IPS-NIHi7 (cell line): ENCODE measurements at regions not wholly inside any gene's neighbourhood (a gene's known extent, or its start where the extent isn't known, plus 50 kb on each side); places are given as distances from the start of the nearest gene placed in this dataset.

ENCODE experiments used
- DNase-seq: peaks from one replicate; pipeline ENCODE4 v3.0.0; 2012; ENCODE audit warnings: mixed read lengths; ENCODE audit errors: extremely low spot score

GRCh38 chr20:12022126-12022525 is 104.4 kb downstream of the BTBD3 start:
- no peak for DNase-seq

DNA sequence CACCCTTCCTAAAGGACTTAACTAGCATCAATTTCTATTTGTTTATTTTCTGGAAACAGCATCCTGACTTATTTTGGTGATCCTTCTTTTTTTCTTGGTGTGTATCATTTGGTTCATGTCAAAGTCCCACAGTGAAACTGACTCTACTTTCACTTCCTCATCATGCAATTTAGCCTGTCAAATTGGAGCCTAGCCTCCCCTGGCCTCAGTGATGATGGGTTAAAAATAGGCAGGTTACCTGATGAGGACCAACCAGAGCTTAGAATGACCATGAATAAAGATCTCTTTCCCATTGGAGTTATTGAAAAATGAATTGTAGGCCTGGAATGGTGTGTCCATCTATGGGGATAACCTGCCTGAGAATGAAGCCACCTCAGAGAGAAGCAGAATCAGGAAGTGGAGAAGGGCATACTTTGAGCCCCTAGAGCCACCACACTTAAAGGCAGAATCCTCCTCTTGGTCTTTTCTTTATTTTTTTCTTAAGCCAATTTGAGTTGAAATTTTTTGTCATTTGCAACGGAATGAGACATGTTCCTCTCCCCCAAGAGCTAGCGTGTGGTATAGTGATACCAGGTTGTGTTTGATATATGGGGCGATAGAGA is 105.6 kb downstream of the BTBD3 start:
- no peak for DNase-seq

DNA sequence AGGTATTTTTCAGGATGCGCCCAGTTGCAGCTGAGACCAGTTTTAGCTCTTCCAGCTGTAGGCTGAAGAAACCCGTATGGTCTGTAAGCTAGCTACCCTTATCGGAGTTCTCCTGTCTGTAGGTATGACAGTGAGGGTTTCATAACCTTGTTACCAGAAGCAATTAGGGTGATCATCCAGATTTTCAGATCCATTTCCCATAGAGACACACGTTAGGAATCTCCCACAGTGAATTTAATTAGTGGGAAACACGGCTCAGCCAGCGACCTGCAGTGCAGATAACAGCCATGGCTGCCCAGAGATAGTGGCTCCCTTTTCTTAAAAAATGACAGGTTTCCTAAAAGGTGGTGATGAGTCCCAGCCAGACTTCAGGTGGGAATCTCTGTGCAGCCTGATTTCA is 111.1 kb downstream of the BTBD3 start:
- DNase-seq = no peak

GRCh38 chr20:12030470-12030869 is 112.8 kb downstream of the BTBD3 start:
- no peak for DNase-seq

- DNase-seq = no peak
Measured at GRCh38 chr20:12036142-12036541, 118.4 kb downstream of the BTBD3 start.

- DNase-seq = no peak
Measured at GRCh38 chr20:12037521-12037920, 119.8 kb downstream of the BTBD3 start.

DNA sequence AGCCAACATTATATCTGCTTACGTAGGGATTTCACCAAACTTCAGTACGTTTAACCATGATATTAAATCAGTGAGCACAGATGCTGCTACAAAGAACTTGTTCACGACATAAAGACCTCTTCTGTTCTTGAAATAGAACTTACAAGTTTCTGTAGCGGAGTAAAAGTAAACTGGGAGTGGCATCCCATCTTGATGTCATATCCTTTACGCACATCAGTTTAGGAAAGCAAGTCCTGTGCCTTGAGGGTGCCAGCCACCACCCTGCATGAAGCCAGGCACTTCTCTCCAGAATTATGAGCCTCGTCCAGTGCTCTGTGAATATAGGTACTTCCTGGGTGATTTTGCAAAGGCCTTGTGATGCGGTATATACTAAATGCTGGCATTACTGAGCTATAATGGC is 122.6 kb downstream of the BTBD3 start:
- no peak for DNase-seq

DNA sequence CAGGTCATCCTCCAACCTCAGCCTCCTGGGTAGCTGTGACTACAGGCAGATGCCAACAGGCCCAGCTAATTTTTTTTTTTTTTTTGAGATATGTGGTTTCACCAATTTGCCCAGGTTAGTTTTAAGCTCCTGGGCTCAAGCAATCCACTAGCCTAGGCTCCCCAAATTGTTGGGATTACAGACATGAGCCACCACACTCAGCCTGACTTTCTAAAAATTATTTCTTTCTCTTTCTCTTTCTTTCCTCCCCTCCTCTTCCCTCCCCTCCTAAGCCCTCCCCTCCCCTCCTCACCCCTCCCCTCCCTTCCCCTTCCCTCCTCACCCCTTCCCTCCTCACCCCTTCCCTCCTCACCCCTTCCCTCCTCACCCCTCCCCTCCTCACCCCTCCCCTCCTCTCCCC is 127.3 kb downstream of the BTBD3 start:
- no peak for DNase-seq

- DNase-seq = no peak
Measured at GRCh38 chr20:12047838-12048432, 130.2 kb downstream of the BTBD3 start.

- no peak for DNase-seq
Measured at GRCh38 chr20:12049125-12049524, 131.4 kb downstream of the BTBD3 start.

DNA sequence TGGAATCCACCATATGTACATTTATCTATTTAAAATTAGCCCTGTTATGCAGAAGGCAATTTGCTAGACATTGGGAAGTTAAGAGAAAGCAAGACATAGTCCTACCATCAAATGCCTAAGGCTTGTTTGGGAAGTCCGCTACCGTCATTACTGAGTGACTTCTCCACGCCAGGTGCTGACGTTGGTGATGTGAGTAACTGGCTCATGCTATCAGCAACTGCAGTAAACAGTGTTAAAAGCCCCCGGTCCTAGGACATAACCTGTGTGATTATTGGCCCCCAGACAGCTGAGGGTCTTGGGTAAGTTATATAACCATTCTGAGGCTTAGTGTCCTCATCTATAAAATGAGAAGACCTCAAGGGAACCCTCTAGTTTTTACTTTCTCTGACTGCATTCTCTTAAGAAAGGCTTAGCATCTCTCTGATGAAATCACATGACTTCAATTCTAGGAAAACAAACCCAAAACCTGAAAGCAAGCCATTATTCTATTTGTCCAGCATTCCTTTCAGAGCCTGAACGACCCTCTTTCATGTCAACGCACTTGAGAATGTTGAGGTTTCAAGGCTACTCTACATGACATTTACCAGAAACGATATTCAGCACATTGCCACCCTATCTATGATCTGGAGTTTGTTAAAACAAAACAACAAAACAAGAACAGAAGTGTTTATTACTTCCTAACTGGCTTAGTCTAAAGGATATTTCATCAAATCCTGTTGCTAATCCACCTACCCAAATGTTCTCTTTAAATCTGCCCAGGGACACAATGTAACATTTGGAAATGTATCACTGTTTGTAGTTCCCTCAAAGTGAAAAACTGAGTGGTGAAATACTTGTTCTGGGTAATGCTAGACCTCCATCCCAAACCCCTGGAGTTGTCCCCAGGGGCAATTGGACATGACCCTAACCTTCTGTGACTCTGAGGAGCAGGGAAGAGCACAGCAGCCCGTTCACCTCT is 133.8 kb downstream of the BTBD3 start:
- DNase-seq = no peak

- DNase-seq = peak; percentile 18
Measured at GRCh38 chr20:12053353-12053752, 135.7 kb downstream of the BTBD3 start.

DNA sequence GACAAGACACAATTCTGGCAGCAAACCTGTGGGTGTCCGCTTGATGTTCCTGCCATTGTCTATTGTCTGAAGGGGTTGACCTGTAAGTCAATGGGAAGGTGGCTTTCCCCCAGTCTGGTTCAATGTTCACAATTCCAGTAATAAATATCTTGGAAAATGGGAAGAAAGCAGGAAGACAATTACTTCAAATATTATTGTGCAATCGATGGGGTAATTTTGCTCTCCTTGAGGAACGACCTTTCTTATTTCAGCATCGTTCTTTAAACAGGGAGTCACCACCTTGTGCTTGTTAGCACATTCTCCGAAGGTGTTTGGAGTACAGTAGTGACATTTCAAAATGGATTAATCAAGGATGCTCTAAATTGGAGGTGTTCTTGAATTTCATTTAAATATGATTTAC is 136.9 kb downstream of the BTBD3 start:
- DNase-seq = no peak

DNA sequence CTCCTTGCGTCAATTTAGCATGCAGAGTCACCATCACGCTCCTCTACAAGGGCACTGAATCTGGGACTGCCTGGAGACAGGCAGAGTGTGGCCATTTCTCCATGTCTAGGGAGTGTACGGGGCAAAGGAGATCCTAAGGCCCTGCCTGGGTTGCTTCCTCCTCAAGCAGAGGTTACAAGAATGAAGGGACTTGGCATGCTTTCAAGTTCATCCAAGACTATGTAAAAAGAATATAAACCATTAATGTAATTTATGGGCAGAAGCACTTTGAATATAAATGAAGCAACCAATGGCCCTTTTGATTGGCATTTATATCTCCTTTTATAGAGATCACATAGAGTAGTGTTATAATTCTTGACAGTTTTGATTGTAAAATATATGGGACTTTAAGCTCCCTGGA is 137.5 kb downstream of the BTBD3 start:
- DNase-seq = no peak

DNA sequence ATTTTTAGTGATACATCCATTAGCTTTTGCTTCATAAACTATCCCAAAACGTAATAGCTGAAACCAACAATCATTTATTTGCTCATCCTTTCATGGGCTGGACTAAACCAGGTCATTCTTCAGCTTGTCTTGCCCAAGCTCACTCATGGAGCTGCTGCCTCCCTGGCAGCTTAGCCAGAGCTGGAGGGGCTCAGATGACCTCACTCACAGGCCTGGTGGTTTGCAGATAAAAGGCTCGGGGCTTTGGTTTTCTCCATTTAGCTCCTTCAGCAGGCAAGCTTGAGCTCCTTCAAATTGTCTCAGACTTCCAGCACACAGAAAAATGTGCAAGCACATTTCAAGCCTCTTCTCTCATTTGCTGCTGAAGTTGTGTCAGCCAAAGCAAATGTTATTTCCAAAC is 139.1 kb downstream of the BTBD3 start:
- DNase-seq = peak; percentile 29

- no peak for DNase-seq
Measured at GRCh38 chr20:12057778-12058177, 140.1 kb downstream of the BTBD3 start.

GRCh38 chr20:12058216-12058615 is 140.5 kb downstream of the BTBD3 start:
- no peak for DNase-seq

GRCh38 chr20:12061466-12061865 is 143.8 kb downstream of the BTBD3 start:
- no peak for DNase-seq

- no peak for DNase-seq
Measured at GRCh38 chr20:12063106-12063684, 145.5 kb downstream of the BTBD3 start.

DNA sequence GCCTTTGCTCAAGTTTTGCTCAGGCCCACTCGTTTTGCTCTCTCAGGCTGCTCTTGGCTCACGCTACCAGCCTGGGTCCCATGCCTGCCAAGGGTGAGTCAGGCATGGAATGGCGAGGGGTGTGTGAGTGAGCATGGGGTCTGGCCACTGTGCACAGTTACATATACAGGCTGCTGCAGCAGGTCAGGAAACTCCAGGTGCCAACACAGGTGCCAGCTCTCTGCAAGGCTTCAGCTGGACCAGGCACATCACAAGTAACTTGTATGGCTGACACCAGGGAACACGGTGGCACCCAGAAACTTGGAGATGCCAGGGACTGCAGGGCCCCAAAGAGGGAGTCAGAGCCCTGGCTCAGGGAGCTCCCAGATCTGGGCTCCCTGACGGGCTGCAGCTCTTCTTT is 146.8 kb downstream of the BTBD3 start:
- no peak for DNase-seq

GRCh38 chr20:12067686-12068085 is 150.0 kb downstream of the BTBD3 start:
- DNase-seq = no peak

GRCh38 chr20:12068121-12068520 is 150.4 kb downstream of the BTBD3 start:
- DNase-seq = peak; percentile 22

DNA sequence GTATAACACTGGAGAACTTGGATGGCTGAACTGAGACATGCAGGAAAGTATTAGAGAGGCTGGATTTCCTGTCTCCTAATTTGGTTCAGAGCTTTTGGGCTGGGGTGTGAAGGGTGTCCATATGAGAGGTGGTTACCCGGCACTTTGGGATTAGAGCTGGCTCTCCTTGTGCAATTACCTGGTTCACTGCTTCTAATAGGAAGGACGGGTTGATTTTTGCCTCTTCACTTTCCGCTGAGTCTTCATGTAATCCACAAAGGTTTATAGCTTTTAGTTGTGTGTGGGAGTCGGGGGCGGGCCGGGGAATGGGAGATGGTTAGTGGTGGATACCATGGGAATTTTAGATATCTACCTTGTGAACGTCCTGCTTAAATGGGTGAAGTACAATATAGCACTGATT is 151.5 kb downstream of the BTBD3 start:
- DNase-seq = no peak
